PFSK-1 (cell line): ENCODE measurements at regions not wholly inside any gene's neighbourhood (a gene's known extent, or its start where the extent isn't known, plus 50 kb on each side); places are given as distances from the start of the nearest gene placed in this dataset.

Experiments
- FOXP2 ChIP-seq: optimal IDR thresholded peaks from 2 replicates; pipeline ENCODE3; 2011; ENCODE audit warnings: borderline replicate concordance, control low read depth, inconsistent platforms; ENCODE audit not compliant: insufficient read depth; ENCODE audit errors: extremely low read length, extremely low read depth
- POLR2AphosphoS5 ChIP-seq: IDR thresholded peaks from 2 replicates; pipeline ENCODE4 v1.6.1; 2012; ENCODE audit warnings: low read depth, mild to moderate bottlenecking, control low read depth, low read length, moderate library complexity
- REST ChIP-seq, 2 experiments: IDR thresholded peaks; 2 replicates each; pipeline versions ENCODE4 v1.6.1 to v1.8.0; 2011 to 2012; ENCODE audit warnings: low read depth in 2 of 2, low read length in 2 of 2, control low read depth in 1 of 2, inconsistent platforms in 1 of 2, mild to moderate bottlenecking in 1 of 2, moderate library complexity in 1 of 2; ENCODE audit not compliant: insufficient read depth in 1 of 2
- SIN3A ChIP-seq: IDR thresholded peaks from 2 replicates; pipeline ENCODE4 v1.6.1; 2012; ENCODE audit warnings: mild to moderate bottlenecking, low read length, moderate library complexity, borderline replicate concordance; ENCODE audit not compliant: insufficient read depth
- TAF1 ChIP-seq: IDR thresholded peaks from 2 replicates; pipeline ENCODE4 v1.6.1; 2012; ENCODE audit warnings: low read length, control low read depth, borderline replicate concordance; ENCODE audit not compliant: insufficient read depth

- no peak for TF ChIP-seq POLR2AphosphoS5
- no peak for TF ChIP-seq TAF1
- TF ChIP-seq FOXP2: no peak
- TF ChIP-seq REST (IDR thresholded peaks at IDR 0.05; ENCODE audit: insufficient read depth in 1 of 2, low read depth in 2 of 2, low read length in 2 of 2): no peak
- TF ChIP-seq SIN3A: no peak
Measured at GRCh38 chr2:192314800-192315481, 120.2 kb upstream of the TMEFF2 start.

GRCh38 chr2:192313773-192314172, 119.0 kb upstream of the TMEFF2 start:
- TF ChIP-seq TAF1: no peak
- TF ChIP-seq FOXP2: no peak
- no peak for TF ChIP-seq SIN3A
- no peak for TF ChIP-seq REST (IDR thresholded peaks at IDR 0.05; ENCODE audit: insufficient read depth in 1 of 2, low read depth in 2 of 2, low read length in 2 of 2)
- TF ChIP-seq POLR2AphosphoS5: no peak

GRCh38 chr2:192311701-192312460, 117.1 kb upstream of the TMEFF2 start:
- no peak for TF ChIP-seq SIN3A
- no peak for TF ChIP-seq FOXP2
- no peak for TF ChIP-seq POLR2AphosphoS5
- no peak for TF ChIP-seq TAF1
- TF ChIP-seq REST (IDR thresholded peaks at IDR 0.05; ENCODE audit: insufficient read depth in 1 of 2, low read depth in 2 of 2, low read length in 2 of 2): no peak

GRCh38 chr2:192307530-192307929, 112.8 kb upstream of the TMEFF2 start:
- no peak for TF ChIP-seq TAF1
- TF ChIP-seq FOXP2: no peak
- no peak for TF ChIP-seq REST (IDR thresholded peaks at IDR 0.05; ENCODE audit: insufficient read depth in 1 of 2, low read depth in 2 of 2, low read length in 2 of 2)
- TF ChIP-seq POLR2AphosphoS5: no peak
- TF ChIP-seq SIN3A: no peak

- TF ChIP-seq FOXP2: no peak
- TF ChIP-seq POLR2AphosphoS5: no peak
- TF ChIP-seq SIN3A: no peak
- no peak for TF ChIP-seq TAF1
- no peak for TF ChIP-seq REST (IDR thresholded peaks at IDR 0.05; ENCODE audit: insufficient read depth in 1 of 2, low read depth in 2 of 2, low read length in 2 of 2)
Measured at GRCh38 chr2:192298664-192299063, 103.9 kb upstream of the TMEFF2 start.
